ENCODE measurements at regions not wholly inside any gene's neighbourhood (a gene's known extent, or its start where the extent isn't known, plus 50 kb on each side); places are given as distances from the start of the nearest gene placed in this dataset.

DNA sequence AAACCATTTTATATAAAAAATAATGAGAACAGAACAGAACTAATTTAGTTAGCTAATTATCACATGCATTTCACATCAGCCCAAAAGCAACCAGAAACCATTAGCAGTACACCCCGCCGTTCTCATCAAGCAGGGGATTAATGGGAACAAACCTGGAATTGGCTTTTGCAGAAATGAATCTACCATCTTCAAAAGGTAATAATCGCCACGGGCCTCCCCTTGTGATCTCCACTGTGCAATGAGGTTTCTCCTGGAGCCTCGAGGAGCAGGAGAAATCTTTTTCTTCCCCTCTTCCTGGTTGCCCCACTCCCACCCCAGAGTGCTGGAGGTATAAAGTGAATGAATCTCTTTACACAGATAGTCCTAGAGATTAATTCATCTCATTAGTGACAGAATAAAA lies 1003.5 kb downstream of the AGBL1 start:
- no peak overlapping the region for H3K27ac ChIP-seq (ENCODE audit: low read length)
- no peak overlapping the region for H2AFZ ChIP-seq (ENCODE audit: low read depth, low read length)
- no peaks in the 10 kb centered on the region for H3K27me3 ChIP-seq (ENCODE audit: insufficient read depth, low read depth, low read length)
- no peaks in the 10 kb centered on the region for H3K79me2 ChIP-seq (replicated peaks; ENCODE audit: insufficient read depth, low read length)
- no peaks in the 10 kb centered on the region for H3F3A ChIP-seq (ENCODE audit: insufficient read depth, low read length, poor library complexity, severe bottlenecking)
- H3K4me2 ChIP-seq (ENCODE audit: low read length), result no peak overlapping the region
- H3K9ac ChIP-seq (ENCODE audit: low read length), result no peak overlapping the region
- no peaks in the 10 kb centered on the region for H4K20me1 ChIP-seq (ENCODE audit: insufficient read depth)
- TF ChIP-seq TAF1 (IDR thresholded peaks at IDR 0.05; ENCODE audit: low read depth) (no peak), MXI1 (conservative IDR thresholded peaks at IDR 0.05; ENCODE audit: poor library complexity, severe bottlenecking) (no peak), EZH2 (IDR thresholded peaks at IDR 0.05; ENCODE audit: borderline replicate concordance, insufficient read depth, low read length, poor library complexity, severe bottlenecking) (no peak), EP300 (conservative IDR thresholded peaks at IDR 0.05; ENCODE audit: poor library complexity, severe bottlenecking) (no peak), SMC3 (conservative IDR thresholded peaks at IDR 0.05; ENCODE audit: poor library complexity) (no peak), REST (IDR thresholded peaks at IDR 0.05; ENCODE audit: borderline replicate concordance) (no peak), CTCF (IDR thresholded peaks at IDR 0.05; ENCODE audit: poor library complexity, severe bottlenecking) (no peak), RAD21 (conservative IDR thresholded peaks at IDR 0.05) (no peak)
- H3K9me2 ChIP-seq (ENCODE audit: insufficient read depth, low read length), result no peaks in the 10 kb centered on the region
- no peaks in the 10 kb centered on the region for H3K9me3 ChIP-seq (ENCODE audit: low read length)
- no peak overlapping the region for H3K4me3 ChIP-seq (ENCODE audit: low read length)
- H3K36me3 ChIP-seq (ENCODE audit: insufficient read depth, low read length), result no peaks in the 10 kb centered on the region

- H2AFZ ChIP-seq (ENCODE audit: low read depth, low read length), result no peak overlapping the region
- no peak overlapping the region for H3K4me2 ChIP-seq (ENCODE audit: low read length)
- no peaks in the 10 kb centered on the region for H3K9me3 ChIP-seq (ENCODE audit: low read length)
- no peak overlapping the region for H3K4me3 ChIP-seq (ENCODE audit: low read length)
- no peaks in the 10 kb centered on the region for H3K9me2 ChIP-seq (ENCODE audit: insufficient read depth, low read length)
- H3K36me3 ChIP-seq (ENCODE audit: insufficient read depth, low read length), result no peaks in the 10 kb centered on the region
- TF ChIP-seq EP300 (conservative IDR thresholded peaks at IDR 0.05; ENCODE audit: poor library complexity, severe bottlenecking) (no peak), MXI1 (conservative IDR thresholded peaks at IDR 0.05; ENCODE audit: poor library complexity, severe bottlenecking) (no peak), SMC3 (conservative IDR thresholded peaks at IDR 0.05; ENCODE audit: poor library complexity) (no peak), REST (IDR thresholded peaks at IDR 0.05; ENCODE audit: borderline replicate concordance) (no peak), POLR2AphosphoS5 (IDR thresholded peaks at IDR 0.05) (no peak), RAD21 (conservative IDR thresholded peaks at IDR 0.05) (no peak), EZH2 (IDR thresholded peaks at IDR 0.05; ENCODE audit: borderline replicate concordance, insufficient read depth, low read length, poor library complexity, severe bottlenecking) (no peak), TAF1 (IDR thresholded peaks at IDR 0.05; ENCODE audit: low read depth) (no peak), CTCF (IDR thresholded peaks at IDR 0.05; ENCODE audit: poor library complexity, severe bottlenecking) (no peak)
- no peak overlapping the region for H3K27ac ChIP-seq (ENCODE audit: low read length)
- no peak overlapping the region for H3K9ac ChIP-seq (ENCODE audit: low read length)
- no peaks in the 10 kb centered on the region for H4K20me1 ChIP-seq (ENCODE audit: insufficient read depth)
- no peaks in the 10 kb centered on the region for H3F3A ChIP-seq (ENCODE audit: insufficient read depth, low read length, poor library complexity, severe bottlenecking)
- H3K27me3 ChIP-seq (ENCODE audit: insufficient read depth, low read depth, low read length), result no peaks in the 10 kb centered on the region
- H3K79me2 ChIP-seq (replicated peaks; ENCODE audit: insufficient read depth, low read length), result no peaks in the 10 kb centered on the region
Observed at GRCh38 chr15:87082581-87082980, 1002.9 kb downstream of the AGBL1 start.

Measured in neural cell (in vitro differentiated cells).